ENCODE measurements at regions not wholly inside any gene's neighbourhood (a gene's known extent, or its start where the extent isn't known, plus 50 kb on each side); places are given as distances from the start of the nearest gene placed in this dataset.

GRCh38 chr1:29676496-29676895 lies 440.2 kb downstream of the PTPRU start:
- Mint-ChIP-seq H3K27me3 (ENCODE audit: insufficient read depth) (no peaks in the 10 kb centered on the region), H3K4me1 (ENCODE audit: low read depth) (no peaks in the 10 kb centered on the region), H3K36me3 (ENCODE audit: low read depth) (no peaks in the 10 kb centered on the region), H3K27ac (no peak overlapping the region), H3K4me3 (no peak overlapping the region), H3K9me3 (no peaks in the 10 kb centered on the region)
- intact Hi-C loops (cut with micrococcal nuclease): no loop called here
- no peak for DNase-seq (ENCODE audit: low spot score)

DNA sequence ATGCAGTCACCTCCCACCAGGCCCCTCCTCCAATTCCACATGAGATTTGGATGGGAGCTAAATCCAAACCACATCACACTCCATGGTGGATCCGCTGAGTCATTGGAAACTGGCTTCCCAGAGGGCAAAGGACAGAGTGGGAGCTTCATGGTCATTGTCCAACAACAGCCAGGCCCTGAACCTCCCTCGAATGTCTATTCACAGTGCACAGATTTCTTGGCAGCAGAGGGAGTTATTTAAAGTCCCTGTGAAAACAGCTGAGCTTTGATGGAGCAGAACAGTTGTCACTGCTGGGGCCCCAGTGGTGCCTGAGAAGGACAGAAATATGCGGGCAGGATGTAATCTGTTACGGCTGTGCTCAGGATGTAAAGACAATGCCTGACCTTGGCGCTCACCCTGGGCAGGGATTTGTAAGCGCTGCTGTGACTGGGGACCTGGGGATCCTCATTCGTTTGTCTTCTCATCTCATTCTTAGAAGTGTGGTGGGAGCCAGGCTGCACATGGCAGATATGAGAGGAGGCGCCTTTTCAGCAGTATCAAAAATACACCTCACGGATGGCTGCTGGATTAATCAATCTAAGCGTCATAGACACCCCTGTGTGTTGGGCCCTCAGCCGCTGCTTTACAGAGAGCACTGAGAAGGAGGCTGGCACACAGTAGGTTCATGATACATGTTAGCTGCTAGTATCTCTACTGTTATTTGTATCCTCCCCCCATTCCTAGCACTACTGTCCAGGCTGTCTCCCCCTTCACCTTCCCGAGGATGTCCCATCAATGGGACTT lies 439.4 kb downstream of the PTPRU start:
- H3K36me3 Mint-ChIP-seq (ENCODE audit: low read depth): no peaks in the 10 kb centered on the region

DNA sequence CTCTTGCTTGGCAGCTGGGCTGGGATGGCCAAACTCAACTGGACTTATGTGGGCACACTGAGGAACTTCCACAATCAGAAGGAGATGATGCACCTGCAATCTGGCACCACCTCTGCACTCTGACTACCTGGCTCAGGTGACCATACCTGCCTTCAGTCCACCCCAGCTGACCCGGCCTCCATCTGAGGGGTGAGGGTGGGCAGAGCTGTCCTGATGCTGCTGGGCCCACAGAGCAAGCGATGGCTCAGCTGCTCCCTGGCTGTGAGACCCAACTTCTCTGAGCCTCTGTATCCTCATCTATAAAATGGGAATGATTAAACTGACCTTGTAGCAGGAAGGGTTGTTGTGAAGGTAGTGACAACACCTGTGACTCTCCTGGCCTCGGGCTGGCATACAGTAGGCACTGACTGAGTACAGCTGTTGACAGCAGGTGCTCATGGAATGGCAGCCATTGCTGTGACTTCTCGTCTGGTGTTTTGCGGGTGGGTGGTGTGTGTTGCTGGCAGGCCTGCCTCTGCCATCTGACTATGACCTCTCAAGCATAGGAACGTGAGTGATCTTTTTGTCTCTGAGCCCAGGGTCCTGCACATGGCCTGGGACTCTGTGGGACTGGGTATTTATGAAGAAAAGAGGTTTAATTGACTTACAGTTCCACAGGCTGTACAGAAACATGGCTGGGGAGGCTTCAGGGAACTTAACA lies 438.5 kb downstream of the PTPRU start:
- DNase-seq (ENCODE audit: low spot score): no peak
- H3K27ac Mint-ChIP-seq: no peak overlapping the region

More for the DNA sequence above, 439.4 kb downstream of the PTPRU start:
- intact Hi-C loops (cut with micrococcal nuclease): no loop called here
- no peaks in the 10 kb centered on the region for H3K27me3 Mint-ChIP-seq (ENCODE audit: insufficient read depth)
- H3K27ac Mint-ChIP-seq: no peak overlapping the region
- no peak for DNase-seq (ENCODE audit: low spot score)
- no peaks in the 10 kb centered on the region for H3K9me3 Mint-ChIP-seq
- H3K4me1 Mint-ChIP-seq (ENCODE audit: low read depth): no peaks in the 10 kb centered on the region
- H3K4me3 Mint-ChIP-seq: no peak overlapping the region

GRCh38 chr1:29673669-29674626 lies 437.6 kb downstream of the PTPRU start:
- no peaks in the 10 kb centered on the region for H3K4me1 Mint-ChIP-seq (ENCODE audit: low read depth)
- no peak overlapping the region for H3K27ac Mint-ChIP-seq

More for the DNA sequence above, 438.5 kb downstream of the PTPRU start:
- Mint-ChIP-seq H3K4me3 (no peak overlapping the region), H3K27me3 (ENCODE audit: insufficient read depth) (no peaks in the 10 kb centered on the region), H3K9me3 (no peaks in the 10 kb centered on the region), H3K4me1 (ENCODE audit: low read depth) (no peaks in the 10 kb centered on the region), H3K36me3 (ENCODE audit: low read depth) (no peaks in the 10 kb centered on the region)
- intact Hi-C loops (cut with micrococcal nuclease): no loop called here

DNA sequence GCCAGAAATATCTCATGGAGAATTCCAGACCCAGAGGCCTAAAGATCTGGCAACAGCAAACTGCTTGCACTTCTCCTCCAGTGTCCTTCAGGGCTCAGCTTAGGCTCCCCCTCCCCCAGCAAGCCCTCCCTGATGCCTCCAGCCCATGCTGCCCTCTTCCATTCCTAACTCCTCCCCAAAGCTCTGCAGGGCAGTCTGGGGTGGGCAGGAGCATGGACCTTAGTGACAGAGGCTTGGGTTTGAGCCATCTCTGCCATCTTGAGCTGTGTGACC lies 436.8 kb downstream of the PTPRU start:
- intact Hi-C loops (cut with micrococcal nuclease): no loop called here

More at GRCh38 chr1:29673669-29674626, 437.6 kb downstream of the PTPRU start:
- no peak overlapping the region for H3K4me3 Mint-ChIP-seq
- H3K9me3 Mint-ChIP-seq: no peaks in the 10 kb centered on the region
- peaks cover under 1% of the 10 kb centered on the region for H3K27me3 Mint-ChIP-seq (ENCODE audit: insufficient read depth)
- no peaks in the 10 kb centered on the region for H3K36me3 Mint-ChIP-seq (ENCODE audit: low read depth)
- DNase-seq (ENCODE audit: low spot score): no peak
- intact Hi-C loops (cut with micrococcal nuclease): no loop called here

DNA sequence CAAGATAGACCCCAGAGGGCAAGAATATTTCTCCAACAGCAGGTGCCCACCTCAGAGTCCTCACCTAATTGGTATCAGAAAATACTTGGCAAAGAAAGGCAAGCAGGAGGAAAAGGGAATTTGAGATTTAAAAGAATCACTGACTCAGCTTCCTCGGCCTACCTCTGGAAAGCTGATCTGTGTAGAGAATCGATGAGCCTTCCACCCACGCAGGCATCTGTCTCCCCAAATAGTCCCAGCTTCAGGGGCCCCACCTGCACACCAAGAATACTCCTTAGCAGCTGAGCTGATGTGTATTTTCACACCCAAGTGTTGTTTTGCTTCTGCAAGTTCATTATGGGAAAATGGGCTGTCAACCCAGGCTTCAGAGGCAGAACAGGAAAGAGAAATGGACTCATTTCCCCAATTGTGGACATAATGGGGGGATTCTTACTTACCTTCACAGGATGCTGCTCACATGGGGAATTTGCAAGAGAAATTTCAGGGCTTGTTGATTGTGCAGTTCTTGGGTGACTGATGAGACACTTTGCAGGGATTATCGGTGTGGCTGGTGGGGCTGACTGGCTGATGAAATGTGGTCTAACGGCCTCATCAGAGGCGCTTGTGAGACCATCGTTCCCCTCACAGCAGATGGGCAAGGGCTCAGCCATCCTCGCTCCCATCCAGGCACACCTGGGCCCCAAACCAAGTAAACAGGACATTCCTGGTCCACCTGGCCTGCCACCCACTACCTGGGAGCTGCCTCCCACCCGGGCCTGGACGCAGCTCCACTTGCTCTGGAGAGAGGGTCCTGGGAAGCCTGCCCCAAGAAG lies 436.3 kb downstream of the PTPRU start:
- intact Hi-C loops (cut with micrococcal nuclease): no loop called here
- Mint-ChIP-seq H3K36me3 (ENCODE audit: low read depth) (no peaks in the 10 kb centered on the region), H3K9me3 (no peaks in the 10 kb centered on the region), H3K4me1 (ENCODE audit: low read depth) (no peaks in the 10 kb centered on the region), H3K4me3 (no peak overlapping the region), H3K27me3 (ENCODE audit: insufficient read depth) (peaks cover 4% of the 10 kb centered on the region), H3K27ac (no peak overlapping the region)
- no peak for DNase-seq (ENCODE audit: low spot score)

More for the DNA sequence above, 436.8 kb downstream of the PTPRU start:
- H3K4me3 Mint-ChIP-seq: no peak overlapping the region
- no peaks in the 10 kb centered on the region for H3K9me3 Mint-ChIP-seq
- H3K27me3 Mint-ChIP-seq (ENCODE audit: insufficient read depth): peaks cover 2% of the 10 kb centered on the region
- no peak overlapping the region for H3K27ac Mint-ChIP-seq
- DNase-seq (ENCODE audit: low spot score): no peak
- no peaks in the 10 kb centered on the region for H3K4me1 Mint-ChIP-seq (ENCODE audit: low read depth)
- no peaks in the 10 kb centered on the region for H3K36me3 Mint-ChIP-seq (ENCODE audit: low read depth)

GRCh38 chr1:29671446-29672356 lies 435.4 kb downstream of the PTPRU start:
- no peaks in the 10 kb centered on the region for H3K4me1 Mint-ChIP-seq (ENCODE audit: low read depth)
- intact Hi-C loops (cut with micrococcal nuclease): no loop called here
- no peaks in the 10 kb centered on the region for H3K36me3 Mint-ChIP-seq (ENCODE audit: low read depth)
- no peaks in the 10 kb centered on the region for H3K9me3 Mint-ChIP-seq
- no peak overlapping the region for H3K27ac Mint-ChIP-seq
- H3K27me3 Mint-ChIP-seq (ENCODE audit: insufficient read depth): peaks cover 14% of the 10 kb centered on the region
- DNase-seq (ENCODE audit: low spot score): no peak
- no peak overlapping the region for H3K4me3 Mint-ChIP-seq

DNA sequence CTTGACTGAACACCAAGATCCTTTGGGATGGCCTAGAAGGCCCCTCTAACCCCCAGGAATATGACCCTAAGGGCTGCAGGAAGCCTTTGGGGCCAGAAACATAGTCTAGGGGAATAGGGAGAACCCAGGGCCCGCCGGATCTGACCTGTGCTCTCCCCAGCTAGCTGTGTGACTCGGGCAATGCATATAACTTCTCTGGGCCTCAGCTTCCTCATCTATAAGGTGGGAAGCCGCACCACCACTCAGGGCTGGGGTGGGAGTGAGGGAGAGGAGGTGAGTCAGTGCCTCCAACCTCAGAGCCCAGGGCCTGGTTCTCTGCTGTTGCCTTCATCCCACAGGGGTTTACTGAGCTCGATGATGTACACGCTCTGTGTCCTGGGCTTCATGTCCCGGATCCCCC lies 434.4 kb downstream of the PTPRU start:
- Mint-ChIP-seq H3K27ac (no peak overlapping the region), H3K36me3 (ENCODE audit: low read depth) (no peaks in the 10 kb centered on the region), H3K9me3 (no peaks in the 10 kb centered on the region), H3K4me3 (no peak overlapping the region), H3K4me1 (ENCODE audit: low read depth) (no peaks in the 10 kb centered on the region), H3K27me3 (ENCODE audit: insufficient read depth) (peaks cover 18% of the 10 kb centered on the region)
- DNase-seq (ENCODE audit: low spot score): no peak
- intact Hi-C loops (cut with micrococcal nuclease): no loop called here

DNA sequence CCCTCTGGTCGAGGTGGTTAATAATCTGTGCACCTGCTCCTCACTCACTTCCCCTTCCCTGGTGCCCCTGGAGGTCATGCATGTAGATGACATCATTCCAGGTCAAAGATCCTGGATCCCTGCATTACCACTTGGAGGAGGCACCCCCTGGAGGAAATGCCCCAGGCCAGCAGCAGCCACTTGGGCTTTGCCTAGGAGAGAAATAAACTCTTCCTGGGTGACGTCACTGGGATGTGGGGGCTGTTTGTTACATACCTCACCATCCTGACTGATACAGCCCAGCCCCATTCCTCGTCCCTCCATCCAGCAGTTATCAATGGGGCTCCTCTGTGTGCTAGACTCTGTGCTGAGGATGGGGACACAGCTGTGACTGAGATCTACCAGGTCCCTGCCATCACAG lies 433.6 kb downstream of the PTPRU start:
- intact Hi-C loops (cut with micrococcal nuclease): no loop called here
- H3K36me3 Mint-ChIP-seq (ENCODE audit: low read depth): no peaks in the 10 kb centered on the region

DNA sequence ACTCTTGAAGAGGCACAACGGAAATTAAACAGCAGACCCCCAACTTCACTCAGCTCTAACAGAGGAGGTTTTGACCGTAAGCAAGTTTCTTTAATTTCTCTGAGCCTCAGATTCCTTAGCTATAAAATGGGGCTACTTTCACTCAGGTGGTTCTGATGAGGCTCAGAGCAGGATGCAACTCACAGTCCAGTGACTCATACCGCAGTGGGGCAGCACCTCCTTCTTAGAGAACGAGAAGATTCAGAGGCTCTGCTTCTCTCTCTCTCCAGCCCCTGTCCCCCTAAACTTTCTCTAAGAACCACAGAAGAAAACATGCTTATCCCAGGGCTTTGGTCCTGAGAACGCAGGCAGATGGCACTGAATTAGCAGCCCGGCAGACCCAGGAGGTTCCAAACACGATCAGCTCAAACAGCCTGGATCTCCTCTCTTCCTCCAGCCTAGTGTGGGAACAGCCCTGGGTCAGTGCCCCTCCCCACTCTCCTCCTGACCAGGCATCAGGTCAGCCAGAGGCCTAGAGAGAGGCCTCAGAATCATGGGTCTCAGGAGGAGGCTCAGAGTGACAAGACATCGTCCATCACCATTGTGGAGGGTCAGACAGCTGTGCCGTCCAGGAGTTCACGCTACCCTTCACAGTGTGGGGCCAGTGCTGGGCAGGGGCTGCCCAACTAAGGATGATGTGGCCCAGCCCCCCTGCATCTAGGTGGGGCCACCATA lies 433.0 kb downstream of the PTPRU start:
- Mint-ChIP-seq H3K27me3 (ENCODE audit: insufficient read depth) (peaks cover 25% of the 10 kb centered on the region), H3K4me3 (no peak overlapping the region), H3K4me1 (ENCODE audit: low read depth) (no peaks in the 10 kb centered on the region), H3K9me3 (no peaks in the 10 kb centered on the region), H3K27ac (no peak overlapping the region), H3K36me3 (ENCODE audit: low read depth) (no peaks in the 10 kb centered on the region)
- intact Hi-C loops (cut with micrococcal nuclease): no loop called here
- DNase-seq (ENCODE audit: low spot score): no peak

More for the DNA sequence above, 433.6 kb downstream of the PTPRU start:
- H3K4me3 Mint-ChIP-seq: no peak overlapping the region
- H3K4me1 Mint-ChIP-seq (ENCODE audit: low read depth): no peaks in the 10 kb centered on the region
- H3K27me3 Mint-ChIP-seq (ENCODE audit: insufficient read depth): peaks cover 24% of the 10 kb centered on the region
- DNase-seq (ENCODE audit: low spot score): no peak
- H3K9me3 Mint-ChIP-seq: no peaks in the 10 kb centered on the region
- no peak overlapping the region for H3K27ac Mint-ChIP-seq

- no peaks in the 10 kb centered on the region for H3K4me1 Mint-ChIP-seq (ENCODE audit: low read depth)
- DNase-seq (ENCODE audit: low spot score): no peak
- no peaks in the 10 kb centered on the region for H3K36me3 Mint-ChIP-seq (ENCODE audit: low read depth)
- no peak overlapping the region for H3K27ac Mint-ChIP-seq
- H3K9me3 Mint-ChIP-seq: no peaks in the 10 kb centered on the region
- no peak overlapping the region for H3K4me3 Mint-ChIP-seq
- H3K27me3 Mint-ChIP-seq (ENCODE audit: insufficient read depth): peaks cover 25% of the 10 kb centered on the region
- intact Hi-C loops (cut with micrococcal nuclease): no loop called here
Measured at GRCh38 chr1:29668551-29669157, 432.3 kb downstream of the PTPRU start.

All from activated T-helper 1 cell treated with anti-CD3 and anti-CD28 coated beads, Interleukin-12 subunit alpha, Interleukin-12 subunit beta, Interleukin-2, Interleukin-4 antibody, amounts not matched to agents 30 ng/mL and 10 ng/mL and 1 ng/mL, durations not matched to agents 14 hours and 24 hours and 36 hours (primary cell).